ENCODE measurements at regions not wholly inside any gene's neighbourhood (a gene's known extent, or its start where the extent isn't known, plus 50 kb on each side); places are given as distances from the start of the nearest gene placed in this dataset.

DNA sequence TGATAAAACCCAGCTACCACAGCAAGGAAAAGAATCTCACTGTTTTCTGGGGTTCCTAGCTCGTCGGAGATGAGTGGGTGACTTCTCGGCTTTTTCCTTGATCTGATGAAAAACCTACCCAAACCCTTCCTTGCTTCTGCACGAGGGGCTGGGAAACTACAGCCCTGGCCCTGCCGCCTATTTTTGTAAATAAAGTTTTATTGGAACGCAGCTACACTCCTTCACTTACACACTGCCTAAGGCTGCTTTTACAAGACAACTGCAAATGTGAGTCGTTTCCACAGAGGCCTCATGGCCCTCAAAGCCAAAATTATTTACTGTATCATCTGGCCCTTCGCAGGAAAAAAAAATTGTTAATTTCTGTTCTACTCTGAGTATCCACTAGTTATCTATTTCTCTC lies 116.0 kb upstream of the TMPRSS2 start:
- Histone ChIP-seq H3K27ac (ENCODE audit: low read length) (no peak overlapping the region), H3K9me3 (ENCODE audit: insufficient read depth, low read depth, low read length) (no peaks in the 10 kb centered on the region), H3K27me3 (ENCODE audit: insufficient read depth, low read length) (no peaks in the 10 kb centered on the region), H3K9ac (ENCODE audit: low read depth, low read length) (no peak overlapping the region), H3K36me3 (ENCODE audit: insufficient read depth, low read depth, low read length) (no peaks in the 10 kb centered on the region), H3K4me1 (ENCODE audit: insufficient read depth, low read length) (no peaks in the 10 kb centered on the region), H3K4me3 (ENCODE audit: low read length) (no peak overlapping the region)

DNA sequence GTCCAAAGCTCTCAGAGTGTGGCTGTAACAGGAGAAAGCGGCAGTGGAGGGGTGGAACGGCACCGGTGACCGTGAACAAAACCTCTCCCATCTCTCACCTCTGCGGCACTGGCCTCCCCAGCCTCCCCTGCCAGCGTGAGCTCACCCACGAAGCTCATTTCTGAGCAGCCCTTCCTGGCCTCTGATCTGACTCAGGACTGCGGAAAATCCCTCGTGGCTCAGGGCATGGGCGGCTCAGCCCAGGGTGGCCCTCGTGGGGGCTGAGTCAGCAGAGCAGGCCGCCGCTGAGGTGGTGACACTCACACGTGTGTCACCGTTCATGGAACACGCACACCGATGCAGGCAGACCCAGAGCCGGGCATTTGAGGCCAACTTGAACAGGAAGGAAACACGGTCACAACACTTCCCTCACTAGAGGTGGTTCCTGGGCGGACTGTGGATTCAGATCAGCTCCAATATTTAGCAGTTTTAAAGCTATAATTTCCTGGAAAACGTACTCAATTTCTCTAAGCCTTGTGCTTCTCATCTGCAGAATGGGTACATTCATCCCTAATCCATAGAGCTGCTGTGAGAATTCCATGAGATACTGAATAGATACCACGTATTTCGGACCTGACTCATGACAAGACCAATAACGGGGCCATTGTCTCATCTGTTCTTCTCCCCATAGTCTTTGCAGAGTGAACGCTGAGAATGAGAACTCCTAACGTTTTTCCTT lies 115.0 kb upstream of the TMPRSS2 start:
- Histone ChIP-seq H3K27ac (ENCODE audit: low read length) (no peak overlapping the region), H3K9me3 (ENCODE audit: insufficient read depth, low read depth, low read length) (no peaks in the 10 kb centered on the region), H3K27me3 (ENCODE audit: insufficient read depth, low read length) (no peaks in the 10 kb centered on the region), H3K36me3 (ENCODE audit: insufficient read depth, low read depth, low read length) (no peaks in the 10 kb centered on the region), H3K4me3 (ENCODE audit: low read length) (no peak overlapping the region), H3K9ac (ENCODE audit: low read depth, low read length) (no peak overlapping the region), H3K4me1 (ENCODE audit: insufficient read depth, low read length) (no peaks in the 10 kb centered on the region)

- H3K36me3 ChIP-seq (ENCODE audit: insufficient read depth, low read depth, low read length), result no peaks in the 10 kb centered on the region
- no peaks in the 10 kb centered on the region for H3K27me3 ChIP-seq (ENCODE audit: insufficient read depth, low read length)
- no peaks in the 10 kb centered on the region for H3K9me3 ChIP-seq (ENCODE audit: insufficient read depth, low read depth, low read length)
- H3K27ac ChIP-seq (ENCODE audit: low read length), result no peak overlapping the region
- no peak overlapping the region for H3K4me3 ChIP-seq (ENCODE audit: low read length)
- H3K4me1 ChIP-seq (ENCODE audit: insufficient read depth, low read length), result no peaks in the 10 kb centered on the region
- H3K9ac ChIP-seq (ENCODE audit: low read depth, low read length), result no peak overlapping the region
Measured at GRCh38 chr21:41622201-41622600, 114.2 kb upstream of the TMPRSS2 start.

- no peak overlapping the region for H3K9ac ChIP-seq (ENCODE audit: low read depth, low read length)
- no peak overlapping the region for H3K4me3 ChIP-seq (ENCODE audit: low read length)
- H3K27me3 ChIP-seq (ENCODE audit: insufficient read depth, low read length), result no peaks in the 10 kb centered on the region
- no peak overlapping the region for H3K27ac ChIP-seq (ENCODE audit: low read length)
- no peaks in the 10 kb centered on the region for H3K36me3 ChIP-seq (ENCODE audit: insufficient read depth, low read depth, low read length)
- H3K4me1 ChIP-seq (ENCODE audit: insufficient read depth, low read length), result no peaks in the 10 kb centered on the region
- no peaks in the 10 kb centered on the region for H3K9me3 ChIP-seq (ENCODE audit: insufficient read depth, low read depth, low read length)
Measured at GRCh38 chr21:41621513-41621912, 113.6 kb upstream of the TMPRSS2 start.

DNA sequence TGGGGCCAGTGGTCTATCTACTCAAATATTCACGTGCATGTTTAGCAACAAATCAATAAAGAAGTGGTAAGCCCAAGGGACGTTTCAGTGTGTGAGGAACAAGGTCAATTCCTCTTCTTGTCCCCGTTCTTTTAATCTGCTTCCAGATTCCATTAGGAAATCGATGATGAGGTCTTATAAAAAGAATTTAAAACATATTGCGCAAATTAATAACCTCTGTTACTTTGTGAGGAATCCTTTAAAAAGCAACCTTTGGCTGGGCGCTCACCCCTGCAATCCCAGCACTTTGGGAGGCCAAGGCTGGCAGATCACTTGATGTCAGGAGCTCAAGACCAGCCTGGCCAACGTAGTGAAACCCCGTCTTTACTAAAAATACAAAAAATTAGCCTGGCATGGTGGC lies 113.0 kb upstream of the TMPRSS2 start:
- H3K27me3 ChIP-seq (ENCODE audit: insufficient read depth, low read length), result no peaks in the 10 kb centered on the region
- H3K4me3 ChIP-seq (ENCODE audit: low read length), result no peak overlapping the region
- no peak overlapping the region for H3K27ac ChIP-seq (ENCODE audit: low read length)
- no peaks in the 10 kb centered on the region for H3K9me3 ChIP-seq (ENCODE audit: insufficient read depth, low read depth, low read length)
- no peak overlapping the region for H3K9ac ChIP-seq (ENCODE audit: low read depth, low read length)
- no peaks in the 10 kb centered on the region for H3K4me1 ChIP-seq (ENCODE audit: insufficient read depth, low read length)
- no peaks in the 10 kb centered on the region for H3K36me3 ChIP-seq (ENCODE audit: insufficient read depth, low read depth, low read length)

DNA sequence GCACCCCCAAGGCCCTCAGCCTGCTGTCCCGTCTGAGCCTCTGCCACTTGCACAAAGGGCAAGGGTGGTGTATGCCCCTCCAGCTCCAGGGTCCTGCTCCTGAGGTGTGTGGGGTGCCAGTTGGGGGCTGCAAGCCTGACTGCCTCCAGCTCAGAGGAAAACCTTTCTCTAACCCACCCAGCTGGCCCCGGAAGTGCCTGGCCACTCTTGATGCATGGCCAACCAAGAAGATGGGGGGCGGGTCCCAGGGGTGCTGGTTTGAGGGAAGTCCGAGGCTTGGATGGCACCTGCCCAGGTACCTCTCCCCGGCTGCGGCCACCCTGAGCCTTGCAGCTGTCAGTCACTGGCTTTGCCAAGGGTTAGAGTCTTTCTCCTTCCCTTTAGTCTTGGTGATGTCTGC lies 112.6 kb upstream of the TMPRSS2 start:
- H3K9me3 ChIP-seq (ENCODE audit: insufficient read depth, low read depth, low read length), result no peaks in the 10 kb centered on the region
- H3K4me1 ChIP-seq (ENCODE audit: insufficient read depth, low read length), result no peaks in the 10 kb centered on the region
- H3K36me3 ChIP-seq (ENCODE audit: insufficient read depth, low read depth, low read length), result no peaks in the 10 kb centered on the region
- no peak overlapping the region for H3K27ac ChIP-seq (ENCODE audit: low read length)
- no peak overlapping the region for H3K4me3 ChIP-seq (ENCODE audit: low read length)
- no peak overlapping the region for H3K9ac ChIP-seq (ENCODE audit: low read depth, low read length)
- H3K27me3 ChIP-seq (ENCODE audit: insufficient read depth, low read length), result no peaks in the 10 kb centered on the region

DNA sequence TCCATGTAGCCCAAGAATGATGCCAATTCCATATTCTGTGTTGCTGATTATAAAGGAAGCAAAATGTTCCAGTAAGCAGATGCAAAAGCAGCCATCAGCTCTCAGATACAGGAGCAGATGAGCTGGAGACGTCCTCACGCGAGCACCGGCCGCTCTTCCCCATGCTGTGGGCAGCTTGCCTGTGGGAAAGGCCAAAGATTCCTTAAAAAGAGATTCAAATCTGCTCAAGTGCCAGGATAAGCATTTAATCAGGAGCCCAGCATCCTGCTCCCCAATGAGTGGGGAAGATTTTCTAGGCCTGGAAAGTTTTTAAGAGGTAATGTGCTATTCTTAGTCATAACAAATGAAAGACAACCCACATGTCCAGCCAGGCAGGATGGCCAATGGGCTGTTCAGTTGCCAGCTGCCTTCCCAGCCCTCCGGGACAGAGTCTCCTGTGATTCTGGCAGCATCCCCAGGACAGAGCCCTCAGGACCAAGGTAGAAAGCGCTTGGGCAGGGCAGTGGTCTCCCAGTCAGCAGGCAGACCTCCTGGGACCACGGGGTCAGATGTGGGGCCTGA lies 108.2 kb upstream of the TMPRSS2 start:
- H3K27ac ChIP-seq (ENCODE audit: low read length), result no peak overlapping the region
- H3K4me1 ChIP-seq (ENCODE audit: insufficient read depth, low read length), result peaks cover 13% of the 10 kb centered on the region

GRCh38 chr21:41615613-41616012 lies 107.7 kb upstream of the TMPRSS2 start:
- Histone ChIP-seq H3K9ac (ENCODE audit: low read depth, low read length) (no peak overlapping the region), H3K9me3 (ENCODE audit: insufficient read depth, low read depth, low read length) (no peaks in the 10 kb centered on the region), H3K4me1 (ENCODE audit: insufficient read depth, low read length) (peaks cover 13% of the 10 kb centered on the region), H3K36me3 (ENCODE audit: insufficient read depth, low read depth, low read length) (no peaks in the 10 kb centered on the region), H3K27ac (ENCODE audit: low read length) (no peak overlapping the region), H3K4me3 (ENCODE audit: low read length) (no peak overlapping the region), H3K27me3 (ENCODE audit: insufficient read depth, low read length) (no peaks in the 10 kb centered on the region)

More for the DNA sequence above, 108.2 kb upstream of the TMPRSS2 start:
- Histone ChIP-seq H3K9ac (ENCODE audit: low read depth, low read length) (no peak overlapping the region), H3K4me3 (ENCODE audit: low read length) (no peak overlapping the region), H3K27me3 (ENCODE audit: insufficient read depth, low read length) (no peaks in the 10 kb centered on the region), H3K9me3 (ENCODE audit: insufficient read depth, low read depth, low read length) (no peaks in the 10 kb centered on the region), H3K36me3 (ENCODE audit: insufficient read depth, low read depth, low read length) (no peaks in the 10 kb centered on the region)

- H3K27me3 ChIP-seq (ENCODE audit: insufficient read depth, low read length), result no peaks in the 10 kb centered on the region
- no peaks in the 10 kb centered on the region for H3K9me3 ChIP-seq (ENCODE audit: insufficient read depth, low read depth, low read length)
- no peak overlapping the region for H3K4me3 ChIP-seq (ENCODE audit: low read length)
- H3K4me1 ChIP-seq (ENCODE audit: insufficient read depth, low read length), result peaks cover 13% of the 10 kb centered on the region
- no peak overlapping the region for H3K9ac ChIP-seq (ENCODE audit: low read depth, low read length)
- no peak overlapping the region for H3K27ac ChIP-seq (ENCODE audit: low read length)
- H3K36me3 ChIP-seq (ENCODE audit: insufficient read depth, low read depth, low read length), result no peaks in the 10 kb centered on the region
Measured at GRCh38 chr21:41614511-41614910, 106.6 kb upstream of the TMPRSS2 start.

GRCh38 chr21:41613533-41613909 lies 105.6 kb upstream of the TMPRSS2 start:
- no peak overlapping the region for H3K4me3 ChIP-seq (ENCODE audit: low read length)
- H3K4me1 ChIP-seq (ENCODE audit: insufficient read depth, low read length), result peaks cover 13% of the 10 kb centered on the region
- H3K9me3 ChIP-seq (ENCODE audit: insufficient read depth, low read depth, low read length), result no peaks in the 10 kb centered on the region
- H3K9ac ChIP-seq (ENCODE audit: low read depth, low read length), result no peak overlapping the region; the same call in 1 of the 2 replicates
- H3K27ac ChIP-seq (ENCODE audit: low read length), result no peak overlapping the region
- no peaks in the 10 kb centered on the region for H3K36me3 ChIP-seq (ENCODE audit: insufficient read depth, low read depth, low read length)
- no peaks in the 10 kb centered on the region for H3K27me3 ChIP-seq (ENCODE audit: insufficient read depth, low read length)

DNA sequence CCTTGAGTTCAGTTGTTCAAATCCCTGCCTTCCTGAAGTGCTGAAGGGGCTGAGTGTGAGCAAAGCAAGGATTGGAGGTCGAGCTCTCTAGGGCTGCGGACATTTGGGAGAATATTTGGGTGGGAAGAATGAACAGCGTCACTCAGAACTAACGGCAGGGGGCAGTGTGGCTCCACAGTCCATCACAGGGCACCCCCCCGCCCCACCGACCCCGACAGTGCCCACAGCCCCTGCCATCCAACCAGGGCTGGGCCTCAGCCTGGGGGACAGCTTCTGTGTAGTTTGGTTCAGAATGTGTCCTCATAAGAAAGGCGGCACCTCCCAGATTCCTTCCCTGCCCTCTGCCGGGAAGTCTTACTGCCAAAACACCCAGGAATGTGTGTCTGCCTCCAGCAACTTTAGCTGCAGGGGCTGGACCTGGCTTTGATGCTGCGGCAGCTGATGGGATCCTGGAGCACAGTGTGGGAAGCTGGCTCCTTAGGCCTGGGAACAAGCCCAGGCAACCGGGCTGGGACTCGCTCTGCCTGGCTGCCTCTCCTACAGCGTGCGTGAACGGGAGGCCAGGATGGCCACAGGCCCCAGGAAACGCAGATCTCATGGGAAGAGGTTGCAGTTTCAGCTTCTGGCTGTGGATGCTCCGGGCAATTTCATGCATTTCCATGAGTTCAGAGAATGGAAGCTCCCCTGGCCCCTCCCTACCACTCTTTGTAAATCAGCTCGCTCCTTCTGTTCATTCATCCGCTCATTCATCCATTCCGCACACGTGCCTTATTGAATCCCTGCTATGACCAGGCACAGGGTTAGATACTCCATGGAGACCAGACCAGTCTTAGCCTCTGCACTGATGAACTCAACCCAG lies 104.9 kb upstream of the TMPRSS2 start:
- Histone ChIP-seq H3K27ac (ENCODE audit: low read length) (no peak overlapping the region), H3K27me3 (ENCODE audit: insufficient read depth, low read length) (no peaks in the 10 kb centered on the region), H3K9ac (ENCODE audit: low read depth, low read length) (no peak overlapping the region; the same call in 1 of the 2 replicates), H3K9me3 (ENCODE audit: insufficient read depth, low read depth, low read length) (no peaks in the 10 kb centered on the region), H3K4me3 (ENCODE audit: low read length) (peak overlapping the region; percentile 28; the same call in 1 of the 2 replicates), H3K4me1 (ENCODE audit: insufficient read depth, low read length) (peaks cover 13% of the 10 kb centered on the region), H3K36me3 (ENCODE audit: insufficient read depth, low read depth, low read length) (no peaks in the 10 kb centered on the region)
